ENCODE measurements at regions not wholly inside any gene's neighbourhood (a gene's known extent, or its start where the extent isn't known, plus 50 kb on each side); places are given as distances from the start of the nearest gene placed in this dataset.

- no peaks in the 10 kb centered on the region for H3K36me3 ChIP-seq (replicated peaks in 1 of 2; ENCODE audit: insufficient read depth in 1 of 2, low read depth in 2 of 2)
- no peak overlapping the region for H3K27ac ChIP-seq
- DNase-seq, result no peak
- 38 to 44% methylated on average over 4 of the region's 4 CpGs for WGBS, 2 donors
- H3K4me3 ChIP-seq, result no peak overlapping the region
- H3K4me1 ChIP-seq, result no peaks in the 10 kb centered on the region
- no peaks in the 10 kb centered on the region for H3K27me3 ChIP-seq
- no peak for ATAC-seq
- TF ChIP-seq POLR2A (IDR thresholded peaks at IDR 0.05), result no peak
- TF ChIP-seq CTCF (IDR thresholded peaks at IDR 0.05), result no peak
- H3K9me3 ChIP-seq, result no peaks in the 10 kb centered on the region
- intact Hi-C loops (cut with DNase I), result no loop called here
Observed at GRCh38 chr11:44408141-44408540, 98.2 kb upstream of the ALX4 start.

- no peaks in the 10 kb centered on the region for H3K9me3 ChIP-seq
- no peaks in the 10 kb centered on the region for H3K4me1 ChIP-seq
- TF ChIP-seq POLR2A (IDR thresholded peaks at IDR 0.05) (no peak), CTCF (IDR thresholded peaks at IDR 0.05) (no peak)
- no peaks in the 10 kb centered on the region for H3K27me3 ChIP-seq
- H3K27ac ChIP-seq, result no peak overlapping the region
- intact Hi-C loops (cut with DNase I), result no loop called here
- no peak overlapping the region for H3K4me3 ChIP-seq
- WGBS, 2 donors, result 75 to 80% methylated on average over 6 of the region's 6 CpGs
- H3K36me3 ChIP-seq (replicated peaks in 1 of 2; ENCODE audit: insufficient read depth in 1 of 2, low read depth in 2 of 2), result no peaks in the 10 kb centered on the region
- ATAC-seq, result no peak
- DNase-seq, result no peak
Observed at GRCh38 chr11:44408711-44409470, 99.0 kb upstream of the ALX4 start.

GRCh38 chr11:44409558-44410236 lies 99.8 kb upstream of the ALX4 start:
- DNase-seq (no peak), ATAC-seq (no peak)
- H3K27me3 ChIP-seq, result no peaks in the 10 kb centered on the region
- H3K9me3 ChIP-seq, result no peaks in the 10 kb centered on the region
- no peaks in the 10 kb centered on the region for H3K4me1 ChIP-seq
- no peaks in the 10 kb centered on the region for H3K36me3 ChIP-seq (replicated peaks in 1 of 2; ENCODE audit: insufficient read depth in 1 of 2, low read depth in 2 of 2)
- H3K27ac ChIP-seq, result no peak overlapping the region
- intact Hi-C loops (cut with DNase I), result no loop called here
- WGBS, 2 donors, result 50 to 61% methylated on average over 9 of the region's 9 CpGs
- no peak for TF ChIP-seq POLR2A (IDR thresholded peaks at IDR 0.05)
- TF ChIP-seq CTCF (IDR thresholded peaks at IDR 0.05), result no peak
- no peak overlapping the region for H3K4me3 ChIP-seq

- Histone ChIP-seq H3K27ac (no peak overlapping the region), H3K27me3 (no peaks in the 10 kb centered on the region), H3K36me3 (replicated peaks in 1 of 2; ENCODE audit: insufficient read depth in 1 of 2, low read depth in 2 of 2) (no peaks in the 10 kb centered on the region), H3K4me1 (no peaks in the 10 kb centered on the region), H3K4me3 (no peak overlapping the region), H3K9me3 (no peaks in the 10 kb centered on the region)
- TF ChIP-seq POLR2A (IDR thresholded peaks at IDR 0.05) (no peak), CTCF (IDR thresholded peaks at IDR 0.05) (no peak)
- no peak for DNase-seq
- no peak for ATAC-seq
- intact Hi-C loops (cut with DNase I), result no loop called here
Observed at GRCh38 chr11:44416776-44417175, 106.8 kb upstream of the ALX4 start.
